GM19099 (cell line): ENCODE measurements at regions not wholly inside any gene's neighbourhood (a gene's known extent, or its start where the extent isn't known, plus 50 kb on each side); places are given as distances from the start of the nearest gene placed in this dataset.

Experiments
- POLR2A ChIP-seq: IDR thresholded peaks from 3 replicates; pipeline ENCODE4 v1.6.1; 2011; ENCODE audit warnings: low read depth; ENCODE audit not compliant: insufficient read length; ENCODE audit errors: extremely low read depth

- no peak for TF ChIP-seq POLR2A
Observed at GRCh38 chr11:115884800-115885534, 380.8 kb upstream of the CADM1 start.

- TF ChIP-seq POLR2A: no peak
Observed at GRCh38 chr11:115874843-115875242, 370.6 kb upstream of the CADM1 start.

- no peak for TF ChIP-seq POLR2A
Observed at GRCh38 chr11:115873813-115874212, 369.6 kb upstream of the CADM1 start.

- no peak for TF ChIP-seq POLR2A
Observed at GRCh38 chr11:115872416-115872815, 368.2 kb upstream of the CADM1 start.

- TF ChIP-seq POLR2A: no peak
Observed at GRCh38 chr11:115871161-115871760, 367.0 kb upstream of the CADM1 start.

GRCh38 chr11:115869780-115870431 lies 365.7 kb upstream of the CADM1 start:
- TF ChIP-seq POLR2A: no peak

GRCh38 chr11:115869131-115869530 lies 364.9 kb upstream of the CADM1 start:
- TF ChIP-seq POLR2A: no peak

GRCh38 chr11:115860246-115860645 lies 356.0 kb upstream of the CADM1 start:
- no peak for TF ChIP-seq POLR2A

- no peak for TF ChIP-seq POLR2A
Observed at GRCh38 chr11:115848611-115849010, 344.4 kb upstream of the CADM1 start.

- no peak for TF ChIP-seq POLR2A
Observed at GRCh38 chr11:115848080-115848479, 343.9 kb upstream of the CADM1 start.

- no peak for TF ChIP-seq POLR2A
Observed at GRCh38 chr11:115845872-115846271, 341.7 kb upstream of the CADM1 start.

GRCh38 chr11:115843685-115844084 lies 339.5 kb upstream of the CADM1 start:
- no peak for TF ChIP-seq POLR2A

GRCh38 chr11:115843111-115843510 lies 338.9 kb upstream of the CADM1 start:
- TF ChIP-seq POLR2A: no peak

- no peak for TF ChIP-seq POLR2A
Observed at GRCh38 chr11:115820026-115820425, 315.8 kb upstream of the CADM1 start.

- TF ChIP-seq POLR2A: no peak
Observed at GRCh38 chr11:115819014-115819413, 314.8 kb upstream of the CADM1 start.

GRCh38 chr11:115817844-115818468 lies 313.7 kb upstream of the CADM1 start:
- TF ChIP-seq POLR2A: no peak

GRCh38 chr11:115808351-115808940 lies 304.2 kb upstream of the CADM1 start:
- no peak for TF ChIP-seq POLR2A
